22Rv1 (cell line): ENCODE measurements at regions not wholly inside any gene's neighbourhood (a gene's known extent, or its start where the extent isn't known, plus 50 kb on each side); places are given as distances from the start of the nearest gene placed in this dataset.

Source experiments
- ZFX ChIP-seq: fragments of 450-650 bp; IDR thresholded peaks from 2 replicates; pipeline ENCODE4 v1.6.1; 2017; ENCODE audit warnings: antibody characterized with exemption, borderline replicate concordance
- TF ChIP-seq, protein P1 (sequence below): fragments of 450-650 bp; IDR thresholded peaks from 2 replicates; pipeline ENCODE4 v1.5.1; 2017; ENCODE audit warnings: mild to moderate bottlenecking

DNA sequence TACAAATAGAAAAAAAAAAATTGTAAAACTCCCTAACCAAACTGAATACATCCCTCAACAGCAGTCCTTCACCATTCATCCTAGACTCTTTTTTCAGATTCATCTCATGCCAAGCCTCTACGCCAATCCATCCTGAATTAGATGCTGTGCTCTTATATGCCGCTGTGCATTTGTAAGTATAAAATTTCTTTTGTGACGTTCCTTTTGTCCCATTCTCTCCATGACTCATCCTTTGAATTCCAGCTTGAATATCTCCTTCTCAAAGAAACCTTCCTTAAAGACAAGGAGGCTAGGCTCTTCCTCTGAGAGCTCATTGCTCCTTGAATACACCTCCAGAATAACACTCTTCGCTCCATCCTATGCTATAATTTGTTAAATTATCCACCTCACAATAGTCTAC lies 359.2 kb downstream of the RMST start:
- TF ChIP-seq ZFX, result no peak
- TF ChIP-seq, protein P1, sequence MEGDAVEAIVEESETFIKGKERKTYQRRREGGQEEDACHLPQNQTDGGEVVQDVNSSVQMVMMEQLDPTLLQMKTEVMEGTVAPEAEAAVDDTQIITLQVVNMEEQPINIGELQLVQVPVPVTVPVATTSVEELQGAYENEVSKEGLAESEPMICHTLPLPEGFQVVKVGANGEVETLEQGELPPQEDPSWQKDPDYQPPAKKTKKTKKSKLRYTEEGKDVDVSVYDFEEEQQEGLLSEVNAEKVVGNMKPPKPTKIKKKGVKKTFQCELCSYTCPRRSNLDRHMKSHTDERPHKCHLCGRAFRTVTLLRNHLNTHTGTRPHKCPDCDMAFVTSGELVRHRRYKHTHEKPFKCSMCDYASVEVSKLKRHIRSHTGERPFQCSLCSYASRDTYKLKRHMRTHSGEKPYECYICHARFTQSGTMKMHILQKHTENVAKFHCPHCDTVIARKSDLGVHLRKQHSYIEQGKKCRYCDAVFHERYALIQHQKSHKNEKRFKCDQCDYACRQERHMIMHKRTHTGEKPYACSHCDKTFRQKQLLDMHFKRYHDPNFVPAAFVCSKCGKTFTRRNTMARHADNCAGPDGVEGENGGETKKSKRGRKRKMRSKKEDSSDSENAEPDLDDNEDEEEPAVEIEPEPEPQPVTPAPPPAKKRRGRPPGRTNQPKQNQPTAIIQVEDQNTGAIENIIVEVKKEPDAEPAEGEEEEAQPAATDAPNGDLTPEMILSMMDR, result no peak
